Heart right ventricle (tissue), 16 donors: ENCODE measurements at regions not wholly inside any gene's neighbourhood (a gene's known extent, or its start where the extent isn't known, plus 50 kb on each side); places are given as distances from the start of the nearest gene placed in this dataset.

Experiments
- ATAC-seq, 8 donors: fragments of 200-7000 bp; cut with Tn5 transposase; one replicate each; pipeline ENCODE4 v1.9.1; 2020; ENCODE audit warnings: mild to moderate bottlenecking in 8 of 8, moderate library complexity in 8 of 8, moderate number of reproducible peaks in 1 of 8
- DNase-seq, 2 donors: peaks; one replicate each; pipeline ENCODE4 v3.0.0-alpha.2; 2020
- H3K27ac ChIP-seq, 10 donors: fragments of 200-600 bp; sonication (generic) in 2 of 10; one replicate each; pipeline versions ENCODE4 v1.5.0 to v1.8.0; 2020 to 2022; ENCODE audit warnings: mild to moderate bottlenecking in 3 of 10
- H3K27me3 ChIP-seq, 7 donors: fragments of 200-600 bp; one replicate each; pipeline ENCODE4 v1.8.0; 2021 to 2022; ENCODE audit warnings: mild to moderate bottlenecking in 2 of 7
- H3K36me3 ChIP-seq, 9 donors: fragments of 200-600 bp; sonication (generic) in 1 of 9; one replicate each; pipeline versions ENCODE4 v1.5.0 to v1.8.0; 2020 to 2022; ENCODE audit warnings: mild to moderate bottlenecking in 2 of 9
- H3K4me1 ChIP-seq, 9 donors: fragments of 200-600 bp; sonication (generic) in 1 of 9; one replicate each; pipeline versions ENCODE4 v1.5.0 to v1.8.0; 2020 to 2022; ENCODE audit warnings: mild to moderate bottlenecking in 4 of 9
- H3K4me3 ChIP-seq, 10 donors: fragments of 200-600 bp; sonication (generic) in 2 of 10; one replicate each; pipeline versions ENCODE4 v1.5.0 to v1.8.0; 2020 to 2022; ENCODE audit warnings: mild to moderate bottlenecking in 7 of 10, moderate library complexity in 2 of 10
- H3K9me3 ChIP-seq, 11 donors: fragments of 200-600 bp in 10 of 11; sonication (generic) in 2 of 11; one replicate each; pipeline versions ENCODE4 v1.5.0 to v1.8.0; 2013 to 2022; ENCODE audit warnings: mild to moderate bottlenecking in 2 of 11, control low read depth in 1 of 11, moderate library complexity in 1 of 11
- WGBS, 2 donors: extraction: QIAGEN DNeasy Blood & Tissue Kit; methylation state at CpG; one replicate each; pipeline ENCODE4 v1.1.7; 2013; ENCODE audit warnings: inconsistent platforms in 1 of 2; 5-methylcytosine and 5-hydroxymethylcytosine counted together
- intact Hi-C, 10 donors: fragments of 100-400 bp; cut with DNase I; formaldehyde crosslinking; loops; one replicate each; pipeline versions ENCODE4 v1.11.1 to v1.14.2; 2022
- TF ChIP-seq, protein P1 (sequence below), 9 donors: fragments of 200-600 bp; sonication (generic) in 2 of 9; IDR thresholded peaks; one replicate each; pipeline versions ENCODE4 v1.5.0 to v1.8.0; 2021 to 2022; ENCODE audit warnings: antibody characterized with exemption in 9 of 9, mild to moderate bottlenecking in 5 of 9, moderate library complexity in 1 of 9
- donor health status: Arrhythmogenic right ventricular cardiomyopathy.
- donor health status: ischemic (EF 13 %, LVEDD 7.1; RV severe dilation, severe dysfunction).
- donor health status: healthy with polysubstance abuse.
- donor health status: DM: no; HTN: yes; CAD: no.
- donor health status: DM: no; HTN: no; CAD: no.
- donor health status: ischemic (EF 25% LVEDD 6.9; RV normal size, moderate dysfunction).
- donor health status: ischemic (EF 25% LVEDD 5.7; RV mildly dilated, moderate dysfunction).
- donor health status: healthy.
- donor health status: DM: yes; HTN: yes; CAD: no.
- donor health status: Ischemic cardiomyopathy.
- donor health status: ischemic (EF 35%, LVEDD 5.7; RV mildly dilated, moderate dysfunction).
- donor health status: nonischemic (EF 11% LVEDD 7.7; RV severe dilation, severe dysfunction).
- donor health status: DM: yes; HTN: yes; CAD: no.
- donor health status: PGD.
- donor health status: ischemic (EF 29% LVEDD 5.4; RV normal size, mild dysfunction).
- donor health status: nonischemic (EF 23%, LVEDD 6.1; RV moderate dilation, normal function).

DNA sequence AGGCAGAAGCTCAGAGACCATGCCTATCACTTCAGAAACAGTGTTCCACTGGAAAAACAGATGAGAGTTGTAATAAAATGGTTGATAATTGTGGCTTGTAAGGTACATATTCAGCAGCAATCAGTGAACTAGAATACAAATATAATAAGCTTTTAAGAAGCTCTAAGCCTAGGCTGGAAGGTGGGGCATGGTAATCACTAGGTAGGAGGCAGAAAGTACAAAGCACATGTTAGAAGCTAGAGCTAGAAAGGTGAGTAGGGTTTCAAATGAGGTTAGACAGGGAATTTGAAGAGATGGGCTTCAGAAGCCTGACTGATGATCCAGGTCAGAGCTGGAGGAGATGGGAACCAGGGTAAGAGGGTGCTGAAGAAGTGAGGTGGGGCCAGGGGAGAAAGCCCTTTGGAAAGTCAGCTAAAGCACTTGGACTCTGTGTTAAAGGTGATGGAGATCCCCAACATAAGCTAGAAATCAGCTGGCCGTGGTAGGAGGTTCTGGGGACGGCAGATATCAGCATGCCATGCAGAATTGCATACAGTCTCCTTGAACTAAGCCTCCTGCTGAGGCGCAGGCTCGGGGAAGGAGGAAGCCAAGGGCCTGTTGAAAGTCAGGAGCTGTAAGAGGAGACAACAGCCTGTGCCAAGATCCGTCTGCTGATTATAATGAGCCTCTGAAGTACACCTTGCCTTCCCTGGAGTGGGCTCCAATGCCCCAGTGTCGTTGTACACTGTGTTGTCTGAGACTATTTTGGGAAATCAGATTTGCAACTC lies 659.4 kb downstream of the BCL11B start:
- H3K27ac ChIP-seq: no peak overlapping the region
- H3K27me3 ChIP-seq: peaks cover 0 to 2% (median 0%) of the 10 kb centered on the region in 7 donors
- 50 to 52% methylated on average over 6 of the region's 6 CpGs for WGBS, 2 donors
- ATAC-seq (no peak), DNase-seq (no peak)
- H3K36me3 ChIP-seq: no peaks in the 10 kb centered on the region
- H3K9me3 ChIP-seq: peaks cover 0 to 11% (median 0%) of the 10 kb centered on the region in 11 donors
- H3K4me1 ChIP-seq: no peaks in the 10 kb centered on the region
- H3K4me3 ChIP-seq: no peak overlapping the region
- intact Hi-C loops: no loop called here
- TF ChIP-seq, protein P1, sequence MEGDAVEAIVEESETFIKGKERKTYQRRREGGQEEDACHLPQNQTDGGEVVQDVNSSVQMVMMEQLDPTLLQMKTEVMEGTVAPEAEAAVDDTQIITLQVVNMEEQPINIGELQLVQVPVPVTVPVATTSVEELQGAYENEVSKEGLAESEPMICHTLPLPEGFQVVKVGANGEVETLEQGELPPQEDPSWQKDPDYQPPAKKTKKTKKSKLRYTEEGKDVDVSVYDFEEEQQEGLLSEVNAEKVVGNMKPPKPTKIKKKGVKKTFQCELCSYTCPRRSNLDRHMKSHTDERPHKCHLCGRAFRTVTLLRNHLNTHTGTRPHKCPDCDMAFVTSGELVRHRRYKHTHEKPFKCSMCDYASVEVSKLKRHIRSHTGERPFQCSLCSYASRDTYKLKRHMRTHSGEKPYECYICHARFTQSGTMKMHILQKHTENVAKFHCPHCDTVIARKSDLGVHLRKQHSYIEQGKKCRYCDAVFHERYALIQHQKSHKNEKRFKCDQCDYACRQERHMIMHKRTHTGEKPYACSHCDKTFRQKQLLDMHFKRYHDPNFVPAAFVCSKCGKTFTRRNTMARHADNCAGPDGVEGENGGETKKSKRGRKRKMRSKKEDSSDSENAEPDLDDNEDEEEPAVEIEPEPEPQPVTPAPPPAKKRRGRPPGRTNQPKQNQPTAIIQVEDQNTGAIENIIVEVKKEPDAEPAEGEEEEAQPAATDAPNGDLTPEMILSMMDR (IDR thresholded peaks at IDR 0.05): no peak

DNA sequence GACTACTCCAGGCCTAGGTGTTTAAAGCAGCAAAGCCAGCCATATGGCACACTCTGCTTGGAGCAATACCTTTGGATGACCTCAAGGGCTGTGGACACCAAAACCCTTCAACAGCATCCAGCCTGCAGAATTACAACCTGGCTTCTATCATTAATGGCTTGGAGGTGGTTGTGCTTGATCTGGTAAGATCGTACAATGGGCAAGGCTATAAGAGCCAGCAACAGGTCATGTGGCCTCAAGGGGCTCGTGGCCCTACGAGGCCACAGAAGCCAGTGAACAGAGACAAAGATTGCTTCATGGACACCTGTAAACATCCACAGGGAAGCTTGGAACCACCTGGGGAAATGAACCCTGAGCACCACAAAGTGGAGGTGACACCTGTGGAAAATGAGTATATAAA lies 657.3 kb downstream of the BCL11B start:
- Histone ChIP-seq H3K9me3 (peaks cover 0 to 21% (median 0%) of the 10 kb centered on the region in 11 donors), H3K4me3 (no peak overlapping the region), H3K36me3 (no peaks in the 10 kb centered on the region), H3K4me1 (no peaks in the 10 kb centered on the region), H3K27me3 (no peaks in the 10 kb centered on the region), H3K27ac (no peak overlapping the region)
- DNase-seq (no peak), ATAC-seq (no peak)
- TF ChIP-seq, protein P1 (IDR thresholded peaks at IDR 0.05): no peak
- intact Hi-C loops: no loop called here
- 77 to 86% methylated on average over 3 of the region's 3 CpGs for WGBS, 2 donors

DNA sequence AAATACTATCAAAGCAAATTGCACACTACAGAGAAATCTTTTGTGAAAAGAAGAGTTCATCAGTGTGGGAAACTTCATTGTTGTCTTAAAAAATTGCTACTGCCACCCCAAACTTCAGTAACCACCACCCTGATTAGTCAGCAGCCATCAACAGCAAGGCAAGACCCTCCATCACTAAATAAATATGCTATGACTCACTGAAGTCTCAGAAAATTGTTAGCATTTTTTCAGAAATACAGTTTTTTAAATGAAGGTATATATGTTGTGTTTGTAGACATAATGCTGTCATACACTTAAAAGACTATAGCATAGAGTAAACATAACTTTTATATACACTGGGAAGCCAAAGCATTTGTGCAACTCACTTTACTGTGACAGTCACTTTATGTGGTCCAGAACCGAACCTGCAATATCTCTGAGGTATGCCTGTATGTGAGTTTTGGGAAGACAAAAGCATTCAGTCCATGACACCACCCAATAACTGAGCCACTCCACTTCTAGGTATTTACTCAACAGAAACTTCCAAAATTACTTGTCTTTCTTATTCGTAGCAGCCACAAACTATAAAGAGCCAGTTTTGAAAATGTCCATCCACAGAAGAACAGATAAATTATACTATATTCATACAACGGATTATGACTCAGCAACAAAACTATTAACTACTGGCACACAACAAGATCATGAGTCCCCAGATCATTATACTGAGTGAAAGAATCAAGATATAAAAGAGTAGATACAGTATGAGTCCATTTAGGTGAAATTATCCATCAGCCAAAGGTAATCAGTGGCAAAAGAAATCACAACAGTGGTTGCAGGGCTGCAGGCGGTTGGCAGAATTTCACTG lies 649.6 kb downstream of the BCL11B start:
- peaks cover 0 to 56% (median 3%) of the 10 kb centered on the region in 11 donors for H3K9me3 ChIP-seq
- no peaks in the 10 kb centered on the region for H3K36me3 ChIP-seq
- TF ChIP-seq, protein P1 (IDR thresholded peaks at IDR 0.05): no peak
- no peak overlapping the region for H3K27ac ChIP-seq
- no peaks in the 10 kb centered on the region for H3K27me3 ChIP-seq
- intact Hi-C loops: no loop called here
- no peak overlapping the region for H3K4me3 ChIP-seq
- DNase-seq (no peak), ATAC-seq (no peak)
- no peaks in the 10 kb centered on the region for H3K4me1 ChIP-seq
- WGBS, 2 donors: 73 to 81% methylated on average over 4 of the region's 4 CpGs

DNA sequence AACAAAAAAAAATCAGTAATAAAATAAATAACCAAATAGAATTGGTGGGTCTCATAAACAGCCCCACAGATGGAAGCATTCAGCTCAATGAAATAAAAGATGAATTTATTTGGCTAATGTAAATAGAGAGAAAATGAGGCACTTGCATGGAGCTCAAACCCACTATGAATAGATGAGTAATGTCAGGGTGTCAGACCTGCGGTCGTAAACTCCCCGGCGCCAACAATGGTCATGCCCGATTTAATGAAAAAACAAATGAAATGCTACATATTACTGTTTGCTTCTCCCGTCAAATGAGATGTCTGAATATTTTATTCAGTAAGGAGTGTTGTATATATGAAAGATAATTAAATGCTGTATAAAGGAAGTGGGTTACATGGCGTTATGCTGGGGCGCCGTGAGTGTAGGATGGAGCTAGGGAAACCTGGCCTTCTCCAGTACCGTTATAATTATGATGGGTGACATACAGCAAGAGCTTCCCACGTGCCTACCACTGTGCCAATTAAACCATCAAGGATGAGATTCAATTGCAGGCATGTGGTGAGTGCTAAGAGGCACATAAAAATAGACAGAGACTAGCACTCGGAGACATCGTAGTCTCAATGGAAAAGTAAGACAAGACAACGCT lies 648.1 kb downstream of the BCL11B start:
- H3K36me3 ChIP-seq: no peaks in the 10 kb centered on the region
- DNase-seq (no peak), ATAC-seq (no peak)
- H3K27ac ChIP-seq: no peak overlapping the region
- intact Hi-C loops: no loop called here
- peaks cover 0 to 58% (median 3%) of the 10 kb centered on the region in 11 donors for H3K9me3 ChIP-seq
- no peak overlapping the region for H3K4me3 ChIP-seq
- no peaks in the 10 kb centered on the region for H3K27me3 ChIP-seq
- H3K4me1 ChIP-seq: no peaks in the 10 kb centered on the region
- 89 to 91% methylated on average over 14 of the region's 14 CpGs for WGBS, 2 donors
- TF ChIP-seq, protein P1 (IDR thresholded peaks at IDR 0.05): no peak
